Psoas muscle (tissue), 7 donors: ENCODE measurements at regions not wholly inside any gene's neighbourhood (a gene's known extent, or its start where the extent isn't known, plus 50 kb on each side); places are given as distances from the start of the nearest gene placed in this dataset.

Source experiments
- ATAC-seq, 4 donors: fragments of 200-7000 bp; cut with Tn5 transposase; one replicate each; pipeline ENCODE4 v1.9.1; 2020; ENCODE audit warnings: moderate library complexity in 3 of 4, mild to moderate bottlenecking in 2 of 4
- DNase-seq, 2 donors: peaks; one replicate each; pipeline ENCODE4 v3.0.0-alpha.2; 2020
- H3K27ac ChIP-seq: fragments of 200-600 bp; one replicate; pipeline ENCODE4 v1.8.0; 2022
- H3K27me3 ChIP-seq, 3 donors: fragments of 200-600 bp in 1 of 3; one replicate each; pipeline versions ENCODE4 v1.6.1 to v1.8.0; 2013 to 2022; ENCODE audit warnings: low read length in 2 of 3, mild to moderate bottlenecking in 2 of 3, moderate library complexity in 1 of 3; ENCODE audit not compliant: insufficient read depth in 3 of 3
- H3K36me3 ChIP-seq, 2 donors: fragments of 200-600 bp in 1 of 2; one replicate each; pipeline versions ENCODE4 v1.6.1 to v1.8.0; 2013 to 2022; ENCODE audit warnings: low read depth in 1 of 2, mild to moderate bottlenecking in 1 of 2, moderate library complexity in 1 of 2; ENCODE audit not compliant: insufficient read depth in 1 of 2
- H3K4me1 ChIP-seq: fragments of 200-600 bp; one replicate; pipeline ENCODE4 v1.8.0; 2022
- H3K4me3 ChIP-seq: fragments of 200-600 bp; one replicate; pipeline ENCODE4 v1.8.0; 2022; ENCODE audit warnings: mild to moderate bottlenecking
- H3K9me3 ChIP-seq: fragments of 200-600 bp; one replicate; pipeline ENCODE4 v1.8.0; 2022
- WGBS, 3 donors: extraction: QIAGEN DNeasy Blood & Tissue Kit; methylation state at CpG; one replicate each; pipeline versions ENCODE4 v1.1.6 to v1.1.7; 2013; 5-methylcytosine and 5-hydroxymethylcytosine counted together
- intact Hi-C, 2 donors: fragments of 100-400 bp; cut with DNase I; formaldehyde crosslinking; loops; one replicate each; pipeline versions ENCODE4 v1.11.0 to v1.14.2; 2022
- TF ChIP-seq, protein P1 (sequence below): fragments of 200-600 bp; IDR thresholded peaks from one replicate; pipeline ENCODE4 v1.8.0; 2022; ENCODE audit warnings: antibody characterized with exemption
- donor health status: healthy with polysubstance abuse.
- donor health status: DM: no; HTN: no; CAD: no; lungs with moderate emphysema.
- donor health status: Bipolar disorder and iron deficiency.
- donor health status: healthy.
- donor health status: DM: yes; HTN: yes; CAD: no.
- donor health status: DM: no; HTN: no; CAD: no.
- donor health status: DM: yes; HTN: yes; CAD: no.

DNA sequence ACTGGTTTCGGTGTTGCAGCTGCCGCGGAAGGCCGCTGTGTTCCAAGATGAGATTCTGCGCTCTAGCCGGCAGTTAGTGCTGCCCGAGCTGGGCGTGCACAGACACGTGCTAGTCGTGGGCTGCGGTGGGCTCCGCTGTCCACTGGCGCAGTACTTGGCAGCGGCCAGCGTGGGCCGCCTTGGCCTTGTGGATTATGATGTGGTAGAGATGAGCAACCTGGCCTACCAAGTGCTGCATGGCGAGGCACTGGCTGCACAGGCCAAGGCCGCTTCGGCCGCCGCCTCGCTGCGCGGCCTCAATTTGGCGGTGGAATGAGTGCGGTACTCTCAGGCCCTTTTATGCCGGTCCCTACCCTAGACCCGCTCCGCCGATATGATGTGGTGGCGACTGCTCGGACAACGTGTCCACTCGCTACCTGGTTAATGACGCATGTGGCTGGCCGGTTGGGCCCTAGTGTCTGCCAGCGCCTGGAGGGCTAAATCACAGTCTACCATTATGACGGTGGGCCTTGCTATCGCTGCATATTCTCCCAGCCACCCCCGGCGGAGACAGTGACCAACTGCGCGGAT is 102.2 kb downstream of the SNAPC1 start:
- 91 to 94% (median 92%) methylated on average over 43 of the region's 43 CpGs for WGBS, 3 donors
- intact Hi-C loops, result no loop called here
- no peak overlapping the region for H3K4me3 ChIP-seq
- H3K9me3 ChIP-seq, result no peaks in the 10 kb centered on the region
- H3K27me3 ChIP-seq, result peaks cover 0 to under 1% (median 0%) of the 10 kb centered on the region in 3 donors
- no peaks in the 10 kb centered on the region for H3K4me1 ChIP-seq
- no peaks in the 10 kb centered on the region for H3K36me3 ChIP-seq
- H3K27ac ChIP-seq, result no peak overlapping the region
- TF ChIP-seq, protein P1, sequence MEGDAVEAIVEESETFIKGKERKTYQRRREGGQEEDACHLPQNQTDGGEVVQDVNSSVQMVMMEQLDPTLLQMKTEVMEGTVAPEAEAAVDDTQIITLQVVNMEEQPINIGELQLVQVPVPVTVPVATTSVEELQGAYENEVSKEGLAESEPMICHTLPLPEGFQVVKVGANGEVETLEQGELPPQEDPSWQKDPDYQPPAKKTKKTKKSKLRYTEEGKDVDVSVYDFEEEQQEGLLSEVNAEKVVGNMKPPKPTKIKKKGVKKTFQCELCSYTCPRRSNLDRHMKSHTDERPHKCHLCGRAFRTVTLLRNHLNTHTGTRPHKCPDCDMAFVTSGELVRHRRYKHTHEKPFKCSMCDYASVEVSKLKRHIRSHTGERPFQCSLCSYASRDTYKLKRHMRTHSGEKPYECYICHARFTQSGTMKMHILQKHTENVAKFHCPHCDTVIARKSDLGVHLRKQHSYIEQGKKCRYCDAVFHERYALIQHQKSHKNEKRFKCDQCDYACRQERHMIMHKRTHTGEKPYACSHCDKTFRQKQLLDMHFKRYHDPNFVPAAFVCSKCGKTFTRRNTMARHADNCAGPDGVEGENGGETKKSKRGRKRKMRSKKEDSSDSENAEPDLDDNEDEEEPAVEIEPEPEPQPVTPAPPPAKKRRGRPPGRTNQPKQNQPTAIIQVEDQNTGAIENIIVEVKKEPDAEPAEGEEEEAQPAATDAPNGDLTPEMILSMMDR, result no peak
- ATAC-seq (no peak), DNase-seq (no peak)

DNA sequence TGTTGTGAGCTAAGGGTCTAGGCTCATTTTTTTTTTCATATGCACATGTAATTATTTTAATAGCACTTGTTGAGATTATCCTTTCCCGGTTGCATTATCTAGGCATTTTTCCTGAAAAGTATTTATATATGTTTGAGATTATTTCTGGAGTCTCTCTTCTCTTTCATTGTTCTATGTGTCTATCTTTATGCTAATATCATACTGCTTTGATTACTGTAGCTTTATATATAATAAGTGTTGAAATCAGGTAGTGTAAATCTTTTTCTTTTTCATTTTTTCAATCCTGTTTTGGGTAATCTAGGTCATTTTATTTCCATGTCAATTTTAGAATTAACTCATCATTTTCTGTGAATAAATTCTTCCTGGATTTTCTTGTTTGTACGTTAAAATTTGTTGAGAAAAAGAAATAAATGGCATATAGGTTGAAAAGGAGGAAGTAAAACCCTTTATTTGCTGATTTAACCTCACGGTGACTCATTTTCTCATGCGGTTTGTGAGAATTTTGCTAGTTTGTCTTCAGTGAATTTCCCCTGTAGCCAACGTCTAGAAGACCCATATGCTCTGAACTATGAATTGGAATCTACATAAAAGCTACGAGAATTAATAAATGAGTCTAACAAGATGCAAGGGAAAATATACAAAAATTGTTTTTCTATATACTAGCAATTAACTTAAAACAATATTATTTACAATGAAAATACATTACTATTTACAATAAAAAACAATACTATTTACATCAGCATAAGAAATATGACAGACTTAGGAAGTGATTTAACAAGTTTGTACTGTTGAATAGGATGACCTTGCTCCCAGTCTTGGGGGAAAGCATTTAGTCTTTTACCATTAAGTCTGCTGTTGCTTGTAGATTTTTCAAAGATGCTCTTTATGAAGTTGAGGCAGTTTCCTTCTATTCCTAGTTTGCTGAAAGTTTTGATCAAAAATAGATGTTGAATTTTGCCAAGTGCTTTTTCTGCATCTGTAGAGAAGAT is 105.0 kb downstream of the SNAPC1 start:
- ATAC-seq (no peak), DNase-seq (no peak)
- H3K27me3 ChIP-seq, result peaks cover 0 to 4% (median 0%) of the 10 kb centered on the region in 3 donors
- H3K4me3 ChIP-seq, result no peak overlapping the region
- TF ChIP-seq, protein P1, result no peak
- 71 to 76% (median 72%) methylated on average over 6 of the region's 6 CpGs for WGBS, 3 donors
- H3K4me1 ChIP-seq, result no peaks in the 10 kb centered on the region
- no peak overlapping the region for H3K27ac ChIP-seq
- intact Hi-C loops, result no loop called here
- no peaks in the 10 kb centered on the region for H3K9me3 ChIP-seq
- no peaks in the 10 kb centered on the region for H3K36me3 ChIP-seq

DNA sequence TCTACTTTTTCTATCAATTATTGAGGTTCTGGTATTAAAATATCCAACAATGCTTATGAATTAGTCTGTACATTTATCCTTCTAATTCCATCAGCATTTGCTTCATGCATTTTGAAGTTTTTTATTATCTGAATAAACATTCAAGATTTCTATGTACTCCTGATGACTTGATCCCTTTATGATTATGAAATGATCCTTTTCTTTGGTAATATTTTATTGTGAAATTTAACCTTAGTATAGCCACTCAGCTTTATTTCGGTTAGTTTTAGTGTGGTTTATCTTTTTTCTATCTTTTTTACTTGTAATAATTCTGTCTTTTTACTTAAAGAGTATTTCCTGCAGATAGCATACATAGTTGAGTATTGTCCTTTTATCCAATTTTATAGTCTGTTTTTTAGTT is 106.6 kb downstream of the SNAPC1 start:
- DNase-seq (no peak), ATAC-seq (no peak)
- no peaks in the 10 kb centered on the region for H3K36me3 ChIP-seq
- H3K4me1 ChIP-seq, result no peaks in the 10 kb centered on the region
- peaks cover 0 to 4% (median 0%) of the 10 kb centered on the region in 3 donors for H3K27me3 ChIP-seq
- TF ChIP-seq, protein P1, result no peak
- no peaks in the 10 kb centered on the region for H3K9me3 ChIP-seq
- H3K4me3 ChIP-seq, result no peak overlapping the region
- WGBS, 3 donors, result 80 to 88% (median 85%) methylated on average over 1 of the region's 1 CpG
- intact Hi-C loops, result no loop called here
- no peak overlapping the region for H3K27ac ChIP-seq

DNA sequence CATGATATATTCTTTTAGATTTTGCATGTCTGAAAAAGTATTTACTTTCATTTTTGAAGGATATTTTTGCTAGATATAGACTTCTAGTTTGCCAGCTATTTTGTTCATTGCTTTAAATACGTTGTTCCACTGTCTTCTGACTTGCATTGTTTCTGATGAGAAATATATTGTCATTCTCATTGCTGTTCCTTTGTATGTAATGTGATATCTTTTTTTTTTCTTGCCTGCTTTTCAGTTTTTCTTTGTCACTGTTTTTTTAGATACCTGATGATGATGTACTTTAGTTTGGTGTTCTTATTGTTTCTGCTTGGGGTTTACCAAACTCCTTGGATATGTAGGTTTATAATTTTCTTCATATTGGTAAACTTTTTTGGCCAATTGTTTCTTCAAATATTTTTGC is 107.9 kb downstream of the SNAPC1 start:
- Histone ChIP-seq H3K4me1 (no peaks in the 10 kb centered on the region), H3K4me3 (no peak overlapping the region), H3K27ac (no peak overlapping the region), H3K27me3 (peaks cover 0 to 4% (median 0%) of the 10 kb centered on the region in 3 donors), H3K9me3 (no peaks in the 10 kb centered on the region), H3K36me3 (no peaks in the 10 kb centered on the region)
- 79 to 89% (median 83%) methylated on average over 1 of the region's 1 CpG for WGBS, 3 donors
- DNase-seq (no peak), ATAC-seq (no peak)
- TF ChIP-seq, protein P1, result no peak
- intact Hi-C loops, result no loop called here
